Cardiac muscle cell (in vitro differentiated cells and primary cell): ENCODE measurements at regions not wholly inside any gene's neighbourhood (a gene's known extent, or its start where the extent isn't known, plus 50 kb on each side); places are given as distances from the start of the nearest gene placed in this dataset.
A peak's percentile ranks its signal among the peaks of the same experiment; 100 is the strongest.

ENCODE experiments used
- DNase-seq, 2 donors: peaks; one replicate each; pipeline versions ENCODE4 v3.0.0 to v3.0.0-alpha.2; 2010 to 2017; ENCODE audit warnings: low read depth in 1 of 2, low spot score in 1 of 2
- H3K27ac ChIP-seq: fragments of 200-600 bp; sonication (generic); 2 replicates; pipeline ENCODE4 v1.5.1; 2016
- H3K27me3 ChIP-seq: fragments of 200-600 bp; sonication (generic); 2 replicates; pipeline ENCODE4 v1.6.0; 2016; ENCODE audit warnings: control low read depth
- H3K36me3 ChIP-seq: fragments of 200-600 bp; sonication (generic); 2 replicates; pipeline ENCODE4 v1.5.1; 2016; ENCODE audit warnings: control low read depth
- H3K4me1 ChIP-seq: fragments of 200-600 bp; sonication (generic); 2 replicates; pipeline ENCODE4 v1.8.1; 2017; ENCODE audit warnings: low read depth, mild to moderate bottlenecking, mixed run types
- H3K4me3 ChIP-seq: fragments of 200-600 bp; sonication (generic); 2 replicates; pipeline ENCODE4 v1.5.1; 2016; ENCODE audit warnings: mild to moderate bottlenecking
- H3K9me3 ChIP-seq: fragments of 200-600 bp; sonication (generic); 2 replicates; pipeline ENCODE4 v1.5.1; 2017; ENCODE audit warnings: low read depth, mild to moderate bottlenecking, control low read depth
- TF ChIP-seq, protein P1 (sequence below): IDR thresholded peaks from 2 replicates; pipeline ENCODE4 v1.5.1; 2012; ENCODE audit warnings: low read depth, mild to moderate bottlenecking, low read length

DNA sequence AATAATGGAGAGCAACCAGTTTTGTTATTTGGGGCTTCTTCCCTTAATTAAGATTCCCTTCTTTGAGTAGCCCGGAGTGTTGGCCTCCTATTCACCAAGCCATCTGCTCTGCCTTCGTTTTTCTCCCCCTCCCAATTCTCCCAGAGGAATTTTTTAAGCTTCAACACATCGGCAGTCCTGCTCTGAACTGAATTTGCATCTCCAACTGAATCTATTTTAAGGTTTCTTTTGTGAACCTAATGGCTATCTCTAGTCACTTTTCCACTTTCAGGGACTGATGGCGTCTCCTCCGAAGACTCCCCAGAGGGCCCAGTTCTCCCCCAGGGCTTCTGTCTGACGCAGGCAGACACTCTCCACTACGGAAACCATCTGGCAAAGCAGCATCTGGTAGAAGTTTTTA lies 280.2 kb downstream of the ADGRA3 start:
- Histone ChIP-seq H3K36me3 (no peaks in the 10 kb centered on the region), H3K27ac (peak overlapping the region; percentile 65), H3K4me3 (no peak overlapping the region), H3K4me1 (peaks cover 59% of the 10 kb centered on the region), H3K27me3 (no peaks in the 10 kb centered on the region), H3K9me3 (no peaks in the 10 kb centered on the region)
- DNase-seq, result no peak
- TF ChIP-seq, protein P1, sequence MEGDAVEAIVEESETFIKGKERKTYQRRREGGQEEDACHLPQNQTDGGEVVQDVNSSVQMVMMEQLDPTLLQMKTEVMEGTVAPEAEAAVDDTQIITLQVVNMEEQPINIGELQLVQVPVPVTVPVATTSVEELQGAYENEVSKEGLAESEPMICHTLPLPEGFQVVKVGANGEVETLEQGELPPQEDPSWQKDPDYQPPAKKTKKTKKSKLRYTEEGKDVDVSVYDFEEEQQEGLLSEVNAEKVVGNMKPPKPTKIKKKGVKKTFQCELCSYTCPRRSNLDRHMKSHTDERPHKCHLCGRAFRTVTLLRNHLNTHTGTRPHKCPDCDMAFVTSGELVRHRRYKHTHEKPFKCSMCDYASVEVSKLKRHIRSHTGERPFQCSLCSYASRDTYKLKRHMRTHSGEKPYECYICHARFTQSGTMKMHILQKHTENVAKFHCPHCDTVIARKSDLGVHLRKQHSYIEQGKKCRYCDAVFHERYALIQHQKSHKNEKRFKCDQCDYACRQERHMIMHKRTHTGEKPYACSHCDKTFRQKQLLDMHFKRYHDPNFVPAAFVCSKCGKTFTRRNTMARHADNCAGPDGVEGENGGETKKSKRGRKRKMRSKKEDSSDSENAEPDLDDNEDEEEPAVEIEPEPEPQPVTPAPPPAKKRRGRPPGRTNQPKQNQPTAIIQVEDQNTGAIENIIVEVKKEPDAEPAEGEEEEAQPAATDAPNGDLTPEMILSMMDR, result no peak

DNA sequence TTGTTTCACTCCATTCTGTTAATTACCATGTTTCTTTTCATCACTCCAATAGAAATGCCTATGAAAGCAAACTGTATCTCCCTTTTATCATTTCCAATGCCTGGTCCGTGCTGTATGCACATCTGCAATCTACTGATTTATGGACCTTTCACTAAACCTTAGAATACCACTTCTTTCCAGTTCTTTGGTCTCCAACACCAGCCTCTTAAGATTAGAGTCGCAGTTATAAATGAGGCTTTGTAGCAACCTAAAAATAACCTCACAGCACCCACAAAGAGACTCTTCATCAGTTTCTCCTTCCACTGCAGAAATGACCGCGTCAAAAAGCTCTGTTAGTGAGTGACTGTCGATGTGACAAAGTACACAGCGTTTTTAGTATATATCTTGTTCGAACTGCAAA lies 282.6 kb downstream of the ADGRA3 start:
- peak overlapping the region; percentile 57 for H3K27ac ChIP-seq
- no peaks in the 10 kb centered on the region for H3K27me3 ChIP-seq
- peak in 1 of 2 donors; percentile 44 for DNase-seq
- peaks cover 51% of the 10 kb centered on the region for H3K4me1 ChIP-seq
- TF ChIP-seq, protein P1, result no peak
- H3K9me3 ChIP-seq, result no peaks in the 10 kb centered on the region
- no peak overlapping the region for H3K4me3 ChIP-seq
- no peaks in the 10 kb centered on the region for H3K36me3 ChIP-seq

GRCh38 chr4:22220965-22221364 lies 272.4 kb upstream of the KCNIP4 start:
- Histone ChIP-seq H3K4me3 (no peak overlapping the region), H3K4me1 (no peaks in the 10 kb centered on the region), H3K27ac (no peak overlapping the region), H3K9me3 (no peaks in the 10 kb centered on the region), H3K27me3 (no peaks in the 10 kb centered on the region), H3K36me3 (no peaks in the 10 kb centered on the region)
- DNase-seq, result peak in 1 of 2 donors; percentile 22
- TF ChIP-seq, protein P1, result no peak

GRCh38 chr4:22217480-22217879 lies 268.9 kb upstream of the KCNIP4 start:
- H3K4me1 ChIP-seq, result no peaks in the 10 kb centered on the region
- no peaks in the 10 kb centered on the region for H3K36me3 ChIP-seq
- no peak overlapping the region for H3K4me3 ChIP-seq
- TF ChIP-seq, protein P1, result no peak
- DNase-seq, result no peak
- no peaks in the 10 kb centered on the region for H3K9me3 ChIP-seq
- no peaks in the 10 kb centered on the region for H3K27me3 ChIP-seq
- no peak overlapping the region for H3K27ac ChIP-seq

DNA sequence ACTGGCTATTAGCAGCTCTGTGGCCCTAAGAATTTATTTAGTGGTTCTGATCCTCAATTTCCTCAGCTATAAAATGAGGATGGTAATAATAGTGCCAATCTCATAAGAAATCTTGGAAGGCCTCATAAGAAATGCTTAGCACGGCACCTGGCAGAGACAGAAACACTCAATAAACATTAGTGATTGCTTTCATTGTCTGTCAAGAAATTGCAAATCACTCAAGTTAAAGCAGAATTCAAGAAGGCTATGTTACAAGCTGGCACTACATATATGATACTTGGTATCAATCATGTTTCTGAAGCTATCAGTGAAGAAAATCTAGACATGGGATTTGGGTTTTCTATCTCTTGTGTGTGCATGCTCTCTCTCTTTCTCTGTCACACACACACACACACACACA lies 267.7 kb upstream of the KCNIP4 start:
- TF ChIP-seq, protein P1, result no peak
- Histone ChIP-seq H3K36me3 (no peaks in the 10 kb centered on the region), H3K4me3 (no peak overlapping the region), H3K27me3 (no peaks in the 10 kb centered on the region), H3K4me1 (no peaks in the 10 kb centered on the region), H3K27ac (no peak overlapping the region), H3K9me3 (no peaks in the 10 kb centered on the region)
- no peak for DNase-seq

DNA sequence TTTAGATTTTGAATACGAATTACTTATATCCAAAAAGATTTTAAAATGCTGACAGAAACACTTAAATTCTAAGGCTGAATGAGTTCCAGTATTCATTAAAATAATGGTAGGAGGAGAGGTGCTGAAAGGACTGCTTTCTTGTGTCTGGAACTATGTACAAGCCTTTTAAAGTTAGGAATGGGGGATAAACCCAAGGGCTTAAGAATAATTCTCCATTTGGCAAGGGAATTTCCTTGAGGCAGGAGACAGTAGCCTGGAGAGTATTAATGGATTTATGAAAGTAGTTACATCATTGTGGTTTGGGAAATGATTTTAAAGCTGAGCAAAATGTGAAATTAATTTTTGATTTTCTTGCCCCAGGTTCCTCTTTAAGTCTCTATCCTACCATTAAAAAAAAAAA lies 266.5 kb upstream of the KCNIP4 start:
- Histone ChIP-seq H3K36me3 (no peaks in the 10 kb centered on the region), H3K27me3 (no peaks in the 10 kb centered on the region), H3K9me3 (no peaks in the 10 kb centered on the region), H3K27ac (no peak overlapping the region), H3K4me3 (no peak overlapping the region), H3K4me1 (no peaks in the 10 kb centered on the region)
- TF ChIP-seq, protein P1, result no peak
- DNase-seq, result no peak
